Stomach (tissue), 8 donors: ENCODE measurements at regions not wholly inside any gene's neighbourhood (a gene's known extent, or its start where the extent isn't known, plus 50 kb on each side); places are given as distances from the start of the nearest gene placed in this dataset.
"Not testable (repeated sequence)": the region's sequence is repeated elsewhere in the genome, so short reads cannot be mapped to it uniquely, and the experiment has no call there.

Experiments
- DNase-seq, 2 donors: peaks; one replicate each; pipeline versions ENCODE4 v3.0.0 to v3.0.0-alpha.2; 2013 to 2019
- H3K27ac ChIP-seq, 5 donors: fragments of 200-600 bp in 4 of 5; sonication (generic) in 4 of 5; one replicate each; pipeline ENCODE4 v1.5.1; 2013 to 2019; ENCODE audit warnings: mild to moderate bottlenecking in 1 of 5, moderate library complexity in 1 of 5
- H3K27me3 ChIP-seq, 3 donors: fragments of 200-600 bp; sonication (generic); one replicate each; pipeline ENCODE4 v1.5.1; 2017 to 2019; ENCODE audit warnings: mixed run types in 1 of 3
- H3K36me3 ChIP-seq, 4 donors: fragments of 200-600 bp; sonication (generic); 1 replicate in 3 of 4; 2 replicates in 1 of 4; pipeline ENCODE4 v1.5.1; 2016 to 2019
- H3K4me1 ChIP-seq, 4 donors: fragments of 200-600 bp; sonication (generic); one replicate each; pipeline ENCODE4 v1.5.1; 2016 to 2019
- H3K4me3 ChIP-seq, 4 donors: fragments of 200-600 bp; sonication (generic) in 3 of 4; one replicate each; pipeline ENCODE4 v1.5.1; 2016 to 2019; ENCODE audit warnings: mild to moderate bottlenecking in 1 of 4
- H3K9me3 ChIP-seq, 4 donors: fragments of 200-600 bp; sonication (generic); one replicate each; pipeline ENCODE4 v1.5.1; 2016 to 2019
- EP300 ChIP-seq: sonication (generic); formaldehyde crosslinking; IDR thresholded peaks from one replicate; pipeline ENCODE4 v1.6.1; 2017; ENCODE audit warnings: antibody characterized with exemption
- POLR2A ChIP-seq, 4 donors: fragments of 450-650 bp; IDR thresholded peaks; one replicate each; pipeline ENCODE4 v1.6.1; 2016; ENCODE audit warnings: antibody characterized with exemption in 4 of 4, control low read depth in 2 of 4, mild to moderate bottlenecking in 1 of 4, moderate library complexity in 1 of 4
- POLR2AphosphoS5 ChIP-seq, 3 donors: sonication (generic); formaldehyde crosslinking; IDR thresholded peaks; one replicate each; pipeline ENCODE4 v1.6.1; 2016; ENCODE audit warnings: antibody characterized with exemption in 3 of 3
- WGBS, 5 donors: extraction: QIAGEN DNeasy Blood & Tissue Kit in 3 of 5; methylation state at CpG; one replicate each; pipeline versions ENCODE4 v1.1.5 to v1.1.7; 2013 to 2018; 5-methylcytosine and 5-hydroxymethylcytosine counted together
- intact Hi-C: fragments of 100-400 bp; cut with DNase I; formaldehyde crosslinking; loops from one replicate; pipeline ENCODE4 v1.15.1; 2023; ENCODE audit warnings: low total_unique reads
- TF ChIP-seq, protein P1 (sequence below), 7 experiments: fragments of 450-650 bp in 4 of 7; fragments of 200-600 bp in 3 of 7; sonication (generic) in 3 of 7; IDR thresholded peaks; one replicate each; pipeline ENCODE4 v1.5.1; 2016 to 2019; ENCODE audit warnings: antibody characterized with exemption in 7 of 7, control low read depth in 2 of 7, mild to moderate bottlenecking in 1 of 7
- donor health status: healthy with polysubstance abuse.
- donor health status: Bipolar disorder and iron deficiency.
- donor health status: healthy.

DNA sequence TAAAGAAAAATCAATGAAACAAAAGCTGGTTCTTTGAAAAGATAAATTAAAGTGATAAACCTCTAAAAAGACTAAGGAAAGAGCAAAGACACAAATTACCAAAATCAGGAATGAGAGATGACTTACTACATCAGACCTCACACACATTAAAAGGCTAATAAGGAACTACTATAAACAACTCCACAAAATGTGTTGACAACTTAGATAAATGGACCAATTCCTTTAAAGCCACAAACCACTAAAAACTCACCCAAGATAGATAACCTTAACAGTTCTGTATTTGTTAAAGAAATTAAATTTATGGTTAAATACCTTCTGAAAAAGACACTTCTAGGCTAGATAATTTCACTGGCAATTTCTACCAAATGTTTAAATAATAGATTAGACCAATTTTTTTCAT is 170.4 kb downstream of the SMAD6 start:
- intact Hi-C loops = no loop called here

DNA sequence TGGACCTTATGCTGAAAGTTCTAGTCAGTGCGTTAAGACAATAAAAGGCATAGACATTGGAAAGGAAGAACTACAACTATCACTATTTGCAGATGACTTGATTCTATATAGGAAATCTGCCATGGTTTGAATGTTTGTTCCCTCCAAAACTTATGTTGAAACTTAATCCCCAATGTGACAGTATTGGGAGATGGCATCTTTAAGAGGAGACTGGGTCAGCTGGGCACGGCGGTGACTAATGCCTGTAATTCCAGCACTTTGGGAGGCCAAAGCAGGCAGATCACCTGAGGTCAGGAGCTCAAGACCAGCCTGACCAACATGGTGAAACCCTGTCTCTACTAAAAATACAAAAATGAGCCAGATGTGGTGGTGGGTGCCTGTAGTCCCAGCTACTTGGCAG is 171.3 kb downstream of the SMAD6 start:
- H3K27ac ChIP-seq, DNase-seq, intact Hi-C loops, H3K9me3 ChIP-seq, H3K4me3 ChIP-seq, H3K27me3 ChIP-seq, H3K36me3 ChIP-seq: not testable (repeated sequence)
- WGBS, 5 donors = 87 to 90% (median 88%) methylated on average over 3 of the region's 3 CpGs
- H3K4me1 ChIP-seq = peaks cover 0 to 11% (median 3%) of the 10 kb centered on the region in 4 donors

More for the DNA sequence above, 170.4 kb downstream of the SMAD6 start:
- Histone ChIP-seq H3K27me3 (no peaks in the 10 kb centered on the region), H3K4me1 (peaks cover 0 to 2% (median 0%) of the 10 kb centered on the region in 4 donors), H3K4me3 (no peak overlapping the region), H3K36me3 (no peaks in the 10 kb centered on the region), H3K27ac (no peak overlapping the region), H3K9me3 (no peaks in the 10 kb centered on the region)
- TF ChIP-seq POLR2A (IDR thresholded peaks at IDR 0.05) (no peak), EP300 (no peak), POLR2AphosphoS5 (IDR thresholded peaks at IDR 0.05) (no peak)
- TF ChIP-seq, protein P1, sequence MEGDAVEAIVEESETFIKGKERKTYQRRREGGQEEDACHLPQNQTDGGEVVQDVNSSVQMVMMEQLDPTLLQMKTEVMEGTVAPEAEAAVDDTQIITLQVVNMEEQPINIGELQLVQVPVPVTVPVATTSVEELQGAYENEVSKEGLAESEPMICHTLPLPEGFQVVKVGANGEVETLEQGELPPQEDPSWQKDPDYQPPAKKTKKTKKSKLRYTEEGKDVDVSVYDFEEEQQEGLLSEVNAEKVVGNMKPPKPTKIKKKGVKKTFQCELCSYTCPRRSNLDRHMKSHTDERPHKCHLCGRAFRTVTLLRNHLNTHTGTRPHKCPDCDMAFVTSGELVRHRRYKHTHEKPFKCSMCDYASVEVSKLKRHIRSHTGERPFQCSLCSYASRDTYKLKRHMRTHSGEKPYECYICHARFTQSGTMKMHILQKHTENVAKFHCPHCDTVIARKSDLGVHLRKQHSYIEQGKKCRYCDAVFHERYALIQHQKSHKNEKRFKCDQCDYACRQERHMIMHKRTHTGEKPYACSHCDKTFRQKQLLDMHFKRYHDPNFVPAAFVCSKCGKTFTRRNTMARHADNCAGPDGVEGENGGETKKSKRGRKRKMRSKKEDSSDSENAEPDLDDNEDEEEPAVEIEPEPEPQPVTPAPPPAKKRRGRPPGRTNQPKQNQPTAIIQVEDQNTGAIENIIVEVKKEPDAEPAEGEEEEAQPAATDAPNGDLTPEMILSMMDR (IDR thresholded peaks at IDR 0.05) = no peak
- DNase-seq = no peak

DNA sequence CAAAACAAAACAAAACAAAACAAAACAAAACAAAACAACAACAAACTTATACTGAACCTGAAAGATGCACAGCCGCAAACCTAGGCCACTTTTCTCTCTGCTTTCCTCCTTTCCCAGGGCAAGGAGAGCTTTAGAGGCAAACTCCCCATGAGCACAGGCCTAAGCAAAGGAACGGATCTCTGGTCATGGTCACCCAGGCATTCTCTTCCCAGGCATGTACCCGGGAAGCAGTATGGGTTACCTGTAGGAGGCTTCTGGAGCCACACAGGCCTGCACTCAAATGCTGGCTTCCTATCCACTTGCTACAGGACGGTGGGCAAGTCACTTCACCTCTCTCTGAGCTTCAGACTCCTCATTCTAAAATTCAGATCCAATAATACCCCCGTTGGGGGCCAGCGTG is 171.8 kb downstream of the SMAD6 start:
- Histone ChIP-seq H3K36me3 (no peaks in the 10 kb centered on the region), H3K4me3 (no peak overlapping the region), H3K9me3 (no peaks in the 10 kb centered on the region), H3K27me3 (no peaks in the 10 kb centered on the region), H3K27ac (no peak overlapping the region), H3K4me1 (peaks cover 0 to 16% (median 4%) of the 10 kb centered on the region in 4 donors)
- no peak for TF ChIP-seq POLR2AphosphoS5 (IDR thresholded peaks at IDR 0.05)
- TF ChIP-seq POLR2A (IDR thresholded peaks at IDR 0.05) = no peak
- TF ChIP-seq EP300 = no peak
- TF ChIP-seq, protein P1 (IDR thresholded peaks at IDR 0.05) = no peak
- DNase-seq = no peak
- intact Hi-C loops = no loop called here
- WGBS, 5 donors = 88 to 95% (median 91%) methylated on average over 6 of the region's 6 CpGs

DNA sequence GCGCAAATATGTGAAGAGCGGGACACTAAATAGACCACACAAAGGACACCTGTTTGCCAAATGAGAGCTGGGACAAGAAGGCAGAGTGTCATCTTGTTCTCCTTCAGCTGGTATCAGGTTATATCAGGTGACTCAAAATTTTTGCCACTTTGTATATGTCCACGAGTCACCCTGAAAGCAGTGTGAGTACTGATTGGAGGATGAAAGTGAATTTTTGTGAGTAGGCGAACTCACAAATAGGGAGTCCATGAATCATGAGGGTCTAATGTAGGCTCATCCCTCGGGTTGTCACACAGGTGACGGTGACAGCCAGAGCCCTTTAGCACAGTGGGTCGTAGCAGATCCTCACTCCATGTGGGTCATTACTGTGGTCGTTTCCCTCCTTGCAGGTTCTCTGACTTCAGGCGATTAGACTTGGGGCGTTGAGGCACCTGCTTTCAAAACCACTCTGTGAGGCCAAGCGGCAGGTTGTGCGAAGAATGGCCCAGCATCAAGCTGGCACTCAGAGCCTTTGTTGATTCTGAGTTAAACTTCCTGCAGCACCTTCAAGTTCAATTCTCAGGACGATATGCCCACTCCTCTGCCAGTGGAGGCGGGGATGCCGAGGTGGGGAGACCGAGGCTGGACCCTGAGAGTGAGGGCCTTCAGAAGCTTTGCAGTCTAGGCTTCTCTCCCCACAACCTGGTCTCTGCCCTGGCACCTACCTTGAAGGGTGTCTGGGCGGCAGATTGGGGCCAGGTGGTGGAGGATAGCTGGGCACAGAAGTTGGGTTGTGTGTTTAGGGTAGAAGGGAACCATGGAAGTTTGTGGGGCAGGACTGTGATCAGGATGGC is 173.8 kb downstream of the SMAD6 start:
- no peak overlapping the region for H3K27ac ChIP-seq
- H3K27me3 ChIP-seq = no peaks in the 10 kb centered on the region
- 88 to 90% (median 89%) methylated on average over 16 to 17 of the region's 17 CpGs for WGBS, 5 donors
- TF ChIP-seq, protein P1 (IDR thresholded peaks at IDR 0.05) = no peak
- TF ChIP-seq EP300 (no peak), POLR2AphosphoS5 (IDR thresholded peaks at IDR 0.05) (no peak), POLR2A (IDR thresholded peaks at IDR 0.05) (no peak)
- DNase-seq = no peak
- no peaks in the 10 kb centered on the region for H3K36me3 ChIP-seq
- intact Hi-C loops = no loop called here
- peaks cover 0 to 17% (median 4%) of the 10 kb centered on the region in 4 donors for H3K4me1 ChIP-seq
- no peak overlapping the region for H3K4me3 ChIP-seq
- H3K9me3 ChIP-seq = no peaks in the 10 kb centered on the region

DNA sequence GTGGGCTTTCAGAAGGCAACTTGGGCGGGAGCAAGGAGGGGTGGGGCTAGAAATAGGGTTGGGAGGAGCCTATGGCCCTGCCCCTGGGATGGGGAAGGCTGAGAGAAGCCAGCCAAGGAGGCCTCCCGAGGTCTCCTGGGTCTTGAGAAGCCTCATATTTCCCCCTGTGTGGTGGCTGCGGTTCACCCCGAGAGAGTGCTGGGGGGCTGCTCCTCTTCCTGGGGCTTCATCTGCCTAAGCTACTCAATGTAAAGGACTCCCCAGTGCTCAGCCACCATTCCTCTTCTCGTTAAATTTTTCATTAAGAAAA is 174.3 kb downstream of the SMAD6 start:
- Histone ChIP-seq H3K4me1 (peaks cover 0 to 17% (median 4%) of the 10 kb centered on the region in 4 donors), H3K27ac (no peak overlapping the region), H3K9me3 (no peaks in the 10 kb centered on the region), H3K4me3 (no peak overlapping the region), H3K27me3 (no peaks in the 10 kb centered on the region), H3K36me3 (no peaks in the 10 kb centered on the region)
- no peak for DNase-seq
- intact Hi-C loops = no loop called here
- 60 to 67% (median 63%) methylated on average over 5 of the region's 5 CpGs for WGBS, 5 donors
- TF ChIP-seq POLR2A (IDR thresholded peaks at IDR 0.05) (no peak), POLR2AphosphoS5 (IDR thresholded peaks at IDR 0.05) (no peak), EP300 (no peak)
- TF ChIP-seq, protein P1 (IDR thresholded peaks at IDR 0.05) = no peak
